Activated naive CD4-positive, alpha-beta T cell treated with anti-CD3 and anti-CD28 coated beads, Interleukin-2, amount 50 U/mL, for 24 hours (primary cell): ENCODE measurements at regions not wholly inside any gene's neighbourhood (a gene's known extent, or its start where the extent isn't known, plus 50 kb on each side); places are given as distances from the start of the nearest gene placed in this dataset.

Experiments used
- H3K27ac Mint-ChIP-seq: one replicate; pipeline ENCODE4 v1.8.0; 2021; ENCODE audit warnings: mild to moderate bottlenecking, mixed read lengths
- H3K27me3 Mint-ChIP-seq: one replicate; pipeline ENCODE4 v1.8.0; 2021; ENCODE audit warnings: mixed read lengths
- H3K36me3 Mint-ChIP-seq: one replicate; pipeline ENCODE4 v1.8.0; 2021; ENCODE audit warnings: mixed read lengths
- H3K4me1 Mint-ChIP-seq: one replicate; pipeline ENCODE4 v1.8.0; 2021; ENCODE audit warnings: mixed read lengths
- H3K4me3 Mint-ChIP-seq: one replicate; pipeline ENCODE4 v1.8.0; 2021; ENCODE audit warnings: mild to moderate bottlenecking, mixed read lengths
- H3K9me3 Mint-ChIP-seq: one replicate; pipeline ENCODE4 v1.8.0; 2021; ENCODE audit warnings: mixed read lengths

GRCh38 chr17:52738791-52739190 is 580.3 kb upstream of the CA10 start:
- Mint-ChIP-seq H3K4me3 (no peak overlapping the region), H3K27ac (no peak overlapping the region), H3K4me1 (no peaks in the 10 kb centered on the region), H3K36me3 (no peaks in the 10 kb centered on the region), H3K27me3 (no peaks in the 10 kb centered on the region), H3K9me3 (no peaks in the 10 kb centered on the region)

GRCh38 chr17:52737071-52737470 is 578.6 kb upstream of the CA10 start:
- no peaks in the 10 kb centered on the region for H3K27me3 Mint-ChIP-seq
- H3K36me3 Mint-ChIP-seq = no peaks in the 10 kb centered on the region
- no peak overlapping the region for H3K27ac Mint-ChIP-seq
- no peak overlapping the region for H3K4me3 Mint-ChIP-seq
- H3K9me3 Mint-ChIP-seq = no peaks in the 10 kb centered on the region
- H3K4me1 Mint-ChIP-seq = no peaks in the 10 kb centered on the region

GRCh38 chr17:52732841-52733240 is 574.3 kb upstream of the CA10 start:
- Mint-ChIP-seq H3K4me3 (no peak overlapping the region), H3K36me3 (no peaks in the 10 kb centered on the region), H3K4me1 (no peaks in the 10 kb centered on the region), H3K9me3 (no peaks in the 10 kb centered on the region), H3K27me3 (no peaks in the 10 kb centered on the region), H3K27ac (no peak overlapping the region)

- H3K4me3 Mint-ChIP-seq = no peak overlapping the region
- H3K36me3 Mint-ChIP-seq = no peaks in the 10 kb centered on the region
- no peak overlapping the region for H3K27ac Mint-ChIP-seq
- H3K4me1 Mint-ChIP-seq = no peaks in the 10 kb centered on the region
- no peaks in the 10 kb centered on the region for H3K27me3 Mint-ChIP-seq
- no peaks in the 10 kb centered on the region for H3K9me3 Mint-ChIP-seq
Measured at GRCh38 chr17:52724578-52724977, 566.1 kb upstream of the CA10 start.

- H3K4me3 Mint-ChIP-seq = no peak overlapping the region
- no peaks in the 10 kb centered on the region for H3K36me3 Mint-ChIP-seq
- H3K27me3 Mint-ChIP-seq = no peaks in the 10 kb centered on the region
- H3K27ac Mint-ChIP-seq = no peak overlapping the region
- H3K9me3 Mint-ChIP-seq = peaks cover 14% of the 10 kb centered on the region
- no peaks in the 10 kb centered on the region for H3K4me1 Mint-ChIP-seq
Measured at GRCh38 chr17:52721910-52722309, 563.4 kb upstream of the CA10 start.

- no peaks in the 10 kb centered on the region for H3K9me3 Mint-ChIP-seq
- no peak overlapping the region for H3K4me3 Mint-ChIP-seq
- H3K27ac Mint-ChIP-seq = no peak overlapping the region
- H3K4me1 Mint-ChIP-seq = no peaks in the 10 kb centered on the region
- no peaks in the 10 kb centered on the region for H3K27me3 Mint-ChIP-seq
- no peaks in the 10 kb centered on the region for H3K36me3 Mint-ChIP-seq
Measured at GRCh38 chr17:52710363-52710901, 551.9 kb upstream of the CA10 start.

- H3K27ac Mint-ChIP-seq = no peak overlapping the region
- H3K36me3 Mint-ChIP-seq = no peaks in the 10 kb centered on the region
- H3K9me3 Mint-ChIP-seq = no peaks in the 10 kb centered on the region
- H3K4me3 Mint-ChIP-seq = no peak overlapping the region
- H3K4me1 Mint-ChIP-seq = no peaks in the 10 kb centered on the region
- H3K27me3 Mint-ChIP-seq = no peaks in the 10 kb centered on the region
Measured at GRCh38 chr17:52709724-52710123, 551.2 kb upstream of the CA10 start.

GRCh38 chr17:52696362-52696761 is 537.8 kb upstream of the CA10 start:
- Mint-ChIP-seq H3K36me3 (no peaks in the 10 kb centered on the region), H3K4me3 (no peak overlapping the region), H3K27ac (no peak overlapping the region), H3K27me3 (peaks cover 1% of the 10 kb centered on the region), H3K4me1 (no peaks in the 10 kb centered on the region), H3K9me3 (no peaks in the 10 kb centered on the region)

- Mint-ChIP-seq H3K36me3 (no peaks in the 10 kb centered on the region), H3K27ac (no peak overlapping the region), H3K27me3 (no peaks in the 10 kb centered on the region), H3K9me3 (no peaks in the 10 kb centered on the region), H3K4me1 (no peaks in the 10 kb centered on the region), H3K4me3 (no peak overlapping the region)
Measured at GRCh38 chr17:52686140-52686539, 527.6 kb upstream of the CA10 start.

- Mint-ChIP-seq H3K27ac (no peak overlapping the region), H3K4me3 (no peak overlapping the region), H3K27me3 (no peaks in the 10 kb centered on the region), H3K4me1 (no peaks in the 10 kb centered on the region), H3K36me3 (peaks cover 5% of the 10 kb centered on the region), H3K9me3 (peaks cover 22% of the 10 kb centered on the region)
Measured at GRCh38 chr17:52681480-52681879, 523.0 kb upstream of the CA10 start.

- Mint-ChIP-seq H3K27ac (no peak overlapping the region), H3K36me3 (peaks cover 5% of the 10 kb centered on the region), H3K4me1 (no peaks in the 10 kb centered on the region), H3K27me3 (no peaks in the 10 kb centered on the region), H3K4me3 (no peak overlapping the region), H3K9me3 (peaks cover 22% of the 10 kb centered on the region)
Measured at GRCh38 chr17:52678211-52678610, 519.7 kb upstream of the CA10 start.

- Mint-ChIP-seq H3K4me3 (no peak overlapping the region), H3K27ac (no peak overlapping the region), H3K36me3 (peaks cover 5% of the 10 kb centered on the region), H3K27me3 (no peaks in the 10 kb centered on the region), H3K4me1 (no peaks in the 10 kb centered on the region), H3K9me3 (peaks cover 16% of the 10 kb centered on the region)
Measured at GRCh38 chr17:52674686-52675085, 516.2 kb upstream of the CA10 start.

GRCh38 chr17:52673791-52674190 is 515.3 kb upstream of the CA10 start:
- no peaks in the 10 kb centered on the region for H3K27me3 Mint-ChIP-seq
- no peak overlapping the region for H3K4me3 Mint-ChIP-seq
- no peaks in the 10 kb centered on the region for H3K4me1 Mint-ChIP-seq
- no peaks in the 10 kb centered on the region for H3K36me3 Mint-ChIP-seq
- peaks cover 8% of the 10 kb centered on the region for H3K9me3 Mint-ChIP-seq
- H3K27ac Mint-ChIP-seq = no peak overlapping the region

GRCh38 chr17:52666264-52666663 is 507.8 kb upstream of the CA10 start:
- Mint-ChIP-seq H3K4me1 (no peaks in the 10 kb centered on the region), H3K27ac (no peak overlapping the region), H3K9me3 (peaks cover 6% of the 10 kb centered on the region), H3K4me3 (no peak overlapping the region), H3K36me3 (no peaks in the 10 kb centered on the region), H3K27me3 (peaks cover 1% of the 10 kb centered on the region)

- H3K4me1 Mint-ChIP-seq = no peaks in the 10 kb centered on the region
- H3K4me3 Mint-ChIP-seq = no peak overlapping the region
- H3K9me3 Mint-ChIP-seq = no peaks in the 10 kb centered on the region
- H3K27me3 Mint-ChIP-seq = no peaks in the 10 kb centered on the region
- H3K27ac Mint-ChIP-seq = no peak overlapping the region
- no peaks in the 10 kb centered on the region for H3K36me3 Mint-ChIP-seq
Measured at GRCh38 chr17:52660692-52661091, 502.2 kb upstream of the CA10 start.

- no peaks in the 10 kb centered on the region for H3K36me3 Mint-ChIP-seq
- no peaks in the 10 kb centered on the region for H3K4me1 Mint-ChIP-seq
- H3K4me3 Mint-ChIP-seq = no peak overlapping the region
- H3K9me3 Mint-ChIP-seq = no peaks in the 10 kb centered on the region
- H3K27me3 Mint-ChIP-seq = no peaks in the 10 kb centered on the region
- no peak overlapping the region for H3K27ac Mint-ChIP-seq
Measured at GRCh38 chr17:52653014-52653413, 494.5 kb upstream of the CA10 start.

GRCh38 chr17:52648995-52649394 is 490.5 kb upstream of the CA10 start:
- Mint-ChIP-seq H3K9me3 (no peaks in the 10 kb centered on the region), H3K27me3 (no peaks in the 10 kb centered on the region), H3K4me1 (no peaks in the 10 kb centered on the region), H3K4me3 (no peak overlapping the region), H3K36me3 (no peaks in the 10 kb centered on the region), H3K27ac (no peak overlapping the region)
